ENCODE measurements at regions not wholly inside any gene's neighbourhood (a gene's known extent, or its start where the extent isn't known, plus 50 kb on each side); places are given as distances from the start of the nearest gene placed in this dataset.

DNA sequence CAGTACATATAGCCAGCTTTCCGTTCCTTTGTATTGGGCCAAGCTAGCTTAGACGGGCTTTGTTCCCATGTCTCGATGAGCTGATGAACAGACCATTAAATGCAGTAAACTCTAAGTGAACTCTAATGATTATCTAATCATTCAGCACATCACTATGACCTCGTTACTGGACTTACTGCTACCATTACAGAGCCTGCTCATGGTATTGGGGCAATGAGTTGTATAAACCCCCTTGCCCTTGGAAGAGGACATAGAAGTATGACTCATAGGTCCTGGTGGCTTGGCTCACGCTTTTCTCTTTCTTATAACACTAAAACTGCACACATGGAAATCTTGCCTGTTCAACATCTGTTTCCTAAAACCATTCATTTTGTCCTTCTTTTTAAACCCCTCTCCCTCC lies 93.6 kb upstream of the DYNLRB2 start:
- H3K9me3 ChIP-seq = no peaks in the 10 kb centered on the region
- H3K36me3 ChIP-seq = no peaks in the 10 kb centered on the region
- H3K27me3 ChIP-seq = no peaks in the 10 kb centered on the region
- no peak for DNase-seq
- H3K27ac ChIP-seq = no peak overlapping the region
- intact Hi-C loops (cut with DNase I; ENCODE audit: low total_unique reads) = no loop called here
- no peaks in the 10 kb centered on the region for H3K4me1 ChIP-seq
- TF ChIP-seq, protein P1, sequence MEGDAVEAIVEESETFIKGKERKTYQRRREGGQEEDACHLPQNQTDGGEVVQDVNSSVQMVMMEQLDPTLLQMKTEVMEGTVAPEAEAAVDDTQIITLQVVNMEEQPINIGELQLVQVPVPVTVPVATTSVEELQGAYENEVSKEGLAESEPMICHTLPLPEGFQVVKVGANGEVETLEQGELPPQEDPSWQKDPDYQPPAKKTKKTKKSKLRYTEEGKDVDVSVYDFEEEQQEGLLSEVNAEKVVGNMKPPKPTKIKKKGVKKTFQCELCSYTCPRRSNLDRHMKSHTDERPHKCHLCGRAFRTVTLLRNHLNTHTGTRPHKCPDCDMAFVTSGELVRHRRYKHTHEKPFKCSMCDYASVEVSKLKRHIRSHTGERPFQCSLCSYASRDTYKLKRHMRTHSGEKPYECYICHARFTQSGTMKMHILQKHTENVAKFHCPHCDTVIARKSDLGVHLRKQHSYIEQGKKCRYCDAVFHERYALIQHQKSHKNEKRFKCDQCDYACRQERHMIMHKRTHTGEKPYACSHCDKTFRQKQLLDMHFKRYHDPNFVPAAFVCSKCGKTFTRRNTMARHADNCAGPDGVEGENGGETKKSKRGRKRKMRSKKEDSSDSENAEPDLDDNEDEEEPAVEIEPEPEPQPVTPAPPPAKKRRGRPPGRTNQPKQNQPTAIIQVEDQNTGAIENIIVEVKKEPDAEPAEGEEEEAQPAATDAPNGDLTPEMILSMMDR (IDR thresholded peaks at IDR 0.05) = no peak
- H3K4me3 ChIP-seq = no peak overlapping the region

DNA sequence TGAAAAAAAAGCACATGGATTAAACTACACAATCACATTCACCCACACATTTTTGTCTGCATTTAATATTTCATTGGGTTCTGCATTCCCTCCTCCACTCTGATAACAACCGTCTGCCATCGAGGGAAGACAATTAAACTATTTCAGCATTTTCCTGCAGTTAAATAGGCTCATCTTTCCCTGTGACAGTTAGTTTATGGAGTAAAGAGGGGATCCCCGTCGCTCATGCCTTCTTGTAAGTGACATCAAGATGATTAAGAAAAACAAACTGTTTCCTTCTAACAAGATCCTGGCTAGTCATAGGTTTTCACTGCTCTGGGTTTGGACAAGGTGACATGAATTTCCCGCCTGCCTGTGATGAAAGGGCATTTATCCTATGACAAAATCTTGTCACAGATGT lies 98.0 kb upstream of the DYNLRB2 start:
- Histone ChIP-seq H3K27me3 (no peaks in the 10 kb centered on the region), H3K4me1 (no peaks in the 10 kb centered on the region), H3K36me3 (no peaks in the 10 kb centered on the region), H3K27ac (no peak overlapping the region), H3K9me3 (no peaks in the 10 kb centered on the region), H3K4me3 (no peak overlapping the region)
- TF ChIP-seq, protein P1 (IDR thresholded peaks at IDR 0.05) = no peak
- intact Hi-C loops (cut with DNase I; ENCODE audit: low total_unique reads) = no loop called here
- no peak for DNase-seq

DNA sequence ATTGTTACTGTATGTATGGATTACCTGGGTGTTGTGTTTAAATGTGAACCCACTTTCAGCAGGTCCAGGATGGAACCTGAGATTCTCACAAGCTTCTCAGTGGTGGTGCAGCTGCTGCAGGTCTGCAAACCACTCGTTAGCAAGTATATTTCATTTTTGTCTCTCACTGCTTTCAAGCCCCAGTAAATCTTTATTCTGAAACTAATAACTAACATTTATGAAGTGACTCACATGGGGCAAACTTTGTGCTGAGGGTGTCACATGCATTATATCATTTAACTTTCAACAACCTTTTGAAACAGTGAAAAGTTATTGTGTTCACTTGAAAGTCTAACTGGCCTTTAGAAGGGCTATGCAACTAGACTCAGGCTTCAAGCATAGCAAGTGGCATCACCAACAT lies 98.9 kb upstream of the DYNLRB2 start:
- Histone ChIP-seq H3K36me3 (no peaks in the 10 kb centered on the region), H3K9me3 (no peaks in the 10 kb centered on the region), H3K27ac (no peak overlapping the region), H3K4me3 (no peak overlapping the region), H3K4me1 (no peaks in the 10 kb centered on the region), H3K27me3 (no peaks in the 10 kb centered on the region)
- no peak for DNase-seq
- intact Hi-C loops (cut with DNase I; ENCODE audit: low total_unique reads) = no loop called here
- TF ChIP-seq, protein P1 (IDR thresholded peaks at IDR 0.05) = no peak

DNA sequence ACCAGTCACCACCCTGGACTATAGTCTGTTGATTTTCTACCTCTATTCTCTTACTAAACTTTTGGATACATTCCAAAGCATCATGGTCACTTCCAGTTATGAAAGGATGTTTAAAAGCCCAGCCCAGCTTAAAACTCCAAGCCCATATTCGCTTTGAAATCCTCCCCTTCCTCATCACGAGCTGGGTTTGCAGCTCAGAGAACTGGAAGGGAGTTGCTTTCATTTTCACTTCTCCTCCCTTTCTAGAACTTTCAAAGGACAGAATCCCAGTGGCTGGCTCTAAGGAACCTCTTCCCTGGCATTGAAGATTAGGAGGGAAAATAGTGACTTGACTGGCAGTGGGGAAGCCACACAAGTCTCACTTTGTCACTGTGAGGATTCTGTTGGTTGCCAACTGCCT lies 100.1 kb upstream of the DYNLRB2 start:
- Histone ChIP-seq H3K27ac (no peak overlapping the region), H3K4me1 (no peaks in the 10 kb centered on the region), H3K36me3 (no peaks in the 10 kb centered on the region), H3K27me3 (no peaks in the 10 kb centered on the region), H3K4me3 (no peak overlapping the region), H3K9me3 (no peaks in the 10 kb centered on the region)
- TF ChIP-seq, protein P1 (IDR thresholded peaks at IDR 0.05) = no peak
- intact Hi-C loops (cut with DNase I; ENCODE audit: low total_unique reads) = no loop called here
- no peak for DNase-seq

DNA sequence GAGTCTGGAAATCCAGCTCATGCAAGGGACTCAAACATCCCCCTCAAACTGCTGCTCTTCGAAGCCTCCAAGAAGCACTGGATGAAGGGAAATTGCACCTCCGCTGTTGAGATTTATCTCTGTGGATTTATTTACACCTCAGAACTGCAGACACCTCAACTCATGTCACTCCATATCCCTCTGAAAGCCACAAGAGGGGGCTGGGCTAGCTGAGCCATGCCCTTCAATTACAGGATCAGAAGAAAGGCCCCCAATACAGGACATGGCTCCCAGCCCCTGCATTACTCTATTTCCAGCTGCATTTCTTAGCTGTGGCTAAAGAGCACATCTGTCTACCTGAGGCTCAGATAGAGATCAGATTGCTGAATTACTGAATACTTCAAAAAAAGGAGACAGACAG lies 103.1 kb upstream of the DYNLRB2 start:
- intact Hi-C loops (cut with DNase I; ENCODE audit: low total_unique reads) = no loop called here
- no peaks in the 10 kb centered on the region for H3K27me3 ChIP-seq
- TF ChIP-seq, protein P1 (IDR thresholded peaks at IDR 0.05) = no peak
- DNase-seq = no peak
- no peak overlapping the region for H3K27ac ChIP-seq
- no peaks in the 10 kb centered on the region for H3K9me3 ChIP-seq
- H3K4me3 ChIP-seq = no peak overlapping the region
- H3K36me3 ChIP-seq = no peaks in the 10 kb centered on the region
- H3K4me1 ChIP-seq = no peaks in the 10 kb centered on the region

DNA sequence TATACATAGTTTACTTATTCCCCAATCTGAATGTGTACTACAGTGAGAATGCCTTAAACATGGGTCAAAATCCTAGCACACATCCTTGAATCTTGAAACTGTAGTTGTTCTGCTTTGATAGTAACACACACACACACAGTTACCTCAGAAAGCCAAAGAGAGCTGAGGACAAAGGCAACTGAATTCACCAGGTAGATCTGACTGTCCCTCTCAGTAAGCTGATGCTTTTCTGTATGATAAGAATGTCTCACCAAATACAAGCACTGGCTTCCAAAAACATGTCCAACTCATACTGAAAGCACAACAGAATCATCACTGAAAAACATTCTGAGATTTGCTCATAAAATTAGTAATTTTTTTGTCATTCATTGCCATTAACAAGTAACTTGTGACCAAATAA lies 104.3 kb upstream of the DYNLRB2 start:
- Histone ChIP-seq H3K4me3 (no peak overlapping the region), H3K9me3 (no peaks in the 10 kb centered on the region), H3K36me3 (no peaks in the 10 kb centered on the region), H3K27me3 (no peaks in the 10 kb centered on the region), H3K27ac (no peak overlapping the region), H3K4me1 (no peaks in the 10 kb centered on the region)
- no peak for DNase-seq
- TF ChIP-seq, protein P1 (IDR thresholded peaks at IDR 0.05) = no peak
- intact Hi-C loops (cut with DNase I; ENCODE audit: low total_unique reads) = no loop called here
